NOMO-1 (cell line): ENCODE measurements at regions not wholly inside any gene's neighbourhood (a gene's known extent, or its start where the extent isn't known, plus 50 kb on each side); places are given as distances from the start of the nearest gene placed in this dataset.
"Not testable (repeated sequence)": the region's sequence is repeated elsewhere in the genome, so short reads cannot be mapped to it uniquely, and the experiment has no call there.

ENCODE experiments used
- DNase-seq, 2 experiments: peaks; one replicate each; lab custom pipeline; 2025; ENCODE audit not compliant: unreplicated experiment in 2 of 2; lab: John Stamatoyannopoulos, UW

DNA sequence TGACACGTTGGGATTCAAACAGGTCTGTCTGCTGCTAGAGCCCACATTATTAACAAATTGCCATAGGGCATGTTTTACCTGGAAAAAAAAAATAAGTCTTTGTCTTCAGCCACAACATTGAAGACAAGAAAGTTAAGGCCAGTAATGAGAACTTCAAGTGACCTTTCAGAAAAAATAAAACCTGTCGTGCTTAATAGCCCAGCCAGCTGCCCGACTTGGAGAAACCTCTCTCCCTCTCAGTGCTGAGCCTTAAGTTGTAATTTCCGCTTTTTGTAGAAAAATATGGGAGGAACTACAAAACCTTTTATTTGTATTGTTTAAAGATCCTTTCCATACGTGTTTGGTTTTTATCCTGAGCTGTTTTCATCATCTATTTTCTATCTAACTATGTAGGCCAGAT is 454.3 kb upstream of the SLITRK6 start:
- DNase-seq: not testable (repeated sequence)

- not testable (repeated sequence) for DNase-seq
These were observed 456.6 kb upstream of the SLITRK6 start for GRCh38 chr13:86255820-86256219.

GRCh38 chr13:86269511-86269910 is 470.3 kb upstream of the SLITRK6 start:
- no peak for DNase-seq

DNA sequence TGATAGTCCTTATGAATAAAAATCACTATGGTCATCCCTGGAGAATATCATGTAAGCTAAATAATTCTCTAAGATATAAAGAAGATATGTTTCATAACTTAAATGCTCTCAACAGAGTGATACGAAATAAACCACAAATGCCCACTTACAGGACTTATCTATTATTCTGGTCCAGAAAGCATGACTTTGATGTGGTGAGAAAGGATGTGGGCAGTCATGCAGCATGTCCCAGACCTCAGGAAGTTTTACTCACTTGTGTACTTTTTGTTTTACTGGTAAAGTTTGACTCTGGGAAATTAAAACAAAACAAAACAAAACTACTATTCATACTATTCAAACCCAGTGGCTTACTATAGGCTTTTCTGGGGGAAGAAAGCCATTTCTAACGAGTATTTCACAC is 483.2 kb upstream of the SLITRK6 start:
- DNase-seq: no peak

- no peak for DNase-seq
These were observed 483.8 kb upstream of the SLITRK6 start for GRCh38 chr13:86283031-86283430.

DNA sequence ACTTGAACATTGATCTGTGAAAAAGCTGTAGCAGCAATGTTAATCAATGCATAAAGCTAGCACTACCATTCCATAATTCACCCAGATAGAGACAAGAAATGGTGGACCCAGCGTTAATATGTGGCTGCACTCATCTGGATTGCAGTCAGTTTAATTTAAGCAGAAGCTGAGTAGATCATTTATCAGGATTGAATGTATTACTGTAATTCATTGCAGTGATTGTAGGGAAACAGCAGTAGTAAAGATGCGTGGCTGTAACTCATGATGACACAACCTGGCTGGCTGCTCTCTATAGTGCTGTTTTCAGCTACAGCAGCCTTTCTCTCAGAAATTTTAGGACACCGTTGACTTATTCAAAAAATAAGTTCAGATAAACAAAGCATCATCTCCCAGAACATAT is 499.5 kb upstream of the SLITRK6 start:
- no peak for DNase-seq

GRCh38 chr13:86299128-86299527 is 499.9 kb upstream of the SLITRK6 start:
- no peak for DNase-seq

- no peak for DNase-seq
These were observed 510.7 kb upstream of the SLITRK6 start for GRCh38 chr13:86309881-86310280.

GRCh38 chr13:86313421-86313820 is 514.2 kb upstream of the SLITRK6 start:
- DNase-seq: no peak

DNA sequence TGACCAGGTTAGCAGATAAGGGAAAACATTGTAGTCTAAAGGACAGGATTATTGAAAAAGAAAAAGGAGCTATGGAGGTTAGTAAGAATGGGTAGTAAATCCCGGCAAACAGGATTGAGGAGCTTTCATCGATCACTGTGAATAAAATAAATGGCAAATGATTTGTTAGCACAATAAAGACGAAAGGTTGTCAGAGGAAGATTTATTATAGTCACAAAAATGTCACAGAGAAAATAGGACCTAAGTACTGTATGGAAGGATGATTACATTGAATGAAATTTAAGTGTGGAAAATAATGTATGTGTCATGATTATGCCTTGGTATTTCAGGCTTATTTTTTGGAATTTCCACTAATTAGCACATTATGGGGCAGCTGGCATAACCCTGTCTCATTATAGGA is 519.2 kb upstream of the SLITRK6 start:
- DNase-seq: no peak

DNA sequence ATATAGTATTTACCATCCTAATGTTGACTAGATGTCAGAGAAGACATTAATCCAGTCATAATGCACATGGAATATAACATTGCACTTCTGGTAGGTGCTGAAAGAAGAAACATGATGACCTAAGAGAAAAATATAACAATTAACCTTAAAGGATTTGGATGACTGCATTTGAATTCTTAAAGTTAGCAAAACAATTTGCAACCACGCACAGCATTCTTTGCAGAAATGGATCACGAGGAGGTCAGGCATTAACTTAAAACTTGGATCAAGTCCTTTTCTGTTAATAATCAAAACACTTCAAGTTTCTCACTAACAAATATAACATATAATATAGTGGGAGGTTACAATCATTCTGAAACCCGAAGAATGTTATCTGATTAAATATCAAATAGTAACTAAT is 525.0 kb upstream of the SLITRK6 start:
- no peak for DNase-seq

GRCh38 chr13:86355301-86355700 is 556.1 kb upstream of the SLITRK6 start:
- no peak for DNase-seq

DNA sequence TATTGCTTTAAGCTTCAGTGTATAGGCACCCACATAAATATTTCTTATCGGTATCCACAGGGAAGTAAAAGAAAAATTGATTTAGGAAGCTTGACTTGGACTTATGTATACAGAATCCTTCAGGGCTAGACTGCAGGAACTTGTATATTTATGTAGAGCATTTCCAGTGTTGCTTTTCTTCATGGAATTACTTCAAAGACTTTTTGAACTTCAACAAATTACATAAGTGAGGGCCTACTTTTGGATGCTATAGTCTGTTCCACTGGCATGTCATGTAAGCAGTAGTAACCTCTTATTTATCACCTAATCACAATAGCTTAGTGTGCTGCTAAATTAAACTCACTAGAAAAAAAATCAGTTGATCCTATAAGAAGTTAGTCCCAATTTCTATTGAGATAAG is 557.9 kb upstream of the SLITRK6 start:
- no peak for DNase-seq

DNA sequence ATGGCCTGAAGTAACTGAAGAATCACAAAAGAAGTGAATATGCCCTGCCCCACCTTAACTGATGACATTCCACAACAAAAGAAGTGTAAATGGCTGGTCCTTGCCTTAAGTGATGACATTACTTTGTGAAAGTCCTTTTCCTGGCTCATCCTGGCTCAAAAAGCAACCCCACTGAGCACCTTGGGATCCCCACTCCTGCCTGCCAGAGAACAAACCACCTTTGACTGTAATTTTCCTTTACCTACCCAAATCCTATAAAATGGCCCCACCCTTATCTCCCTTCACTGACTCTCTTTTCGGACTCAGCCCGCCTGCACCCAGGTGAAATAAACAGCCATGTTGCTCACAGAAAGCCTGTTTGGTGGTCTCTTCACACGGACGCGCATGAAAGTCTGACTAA is 564.5 kb upstream of the SLITRK6 start:
- DNase-seq: not testable (repeated sequence)

GRCh38 chr13:86368924-86369323 is 569.7 kb upstream of the SLITRK6 start:
- DNase-seq: no peak

GRCh38 chr13:86377451-86377850 is 578.2 kb upstream of the SLITRK6 start:
- no peak for DNase-seq

DNA sequence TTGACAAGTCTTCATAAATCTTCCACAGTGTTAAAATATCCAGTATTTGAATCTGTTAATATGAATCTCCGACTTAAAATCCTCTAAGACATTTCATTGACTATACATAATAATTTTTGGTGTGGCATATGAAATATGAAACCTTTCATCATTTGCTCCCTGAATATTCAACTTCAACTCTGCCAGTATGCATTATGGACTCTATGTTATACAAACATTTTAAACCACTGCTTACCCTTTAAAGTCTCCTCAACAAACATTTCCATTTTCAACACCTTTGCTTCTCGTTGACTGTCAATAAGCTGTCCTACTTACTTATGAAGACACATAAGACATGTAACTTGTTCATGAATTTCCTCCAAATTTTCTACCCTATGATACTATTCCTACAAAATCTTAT is 579.4 kb upstream of the SLITRK6 start:
- no peak for DNase-seq

GRCh38 chr13:86383151-86383550 is 583.9 kb upstream of the SLITRK6 start:
- no peak for DNase-seq

DNA sequence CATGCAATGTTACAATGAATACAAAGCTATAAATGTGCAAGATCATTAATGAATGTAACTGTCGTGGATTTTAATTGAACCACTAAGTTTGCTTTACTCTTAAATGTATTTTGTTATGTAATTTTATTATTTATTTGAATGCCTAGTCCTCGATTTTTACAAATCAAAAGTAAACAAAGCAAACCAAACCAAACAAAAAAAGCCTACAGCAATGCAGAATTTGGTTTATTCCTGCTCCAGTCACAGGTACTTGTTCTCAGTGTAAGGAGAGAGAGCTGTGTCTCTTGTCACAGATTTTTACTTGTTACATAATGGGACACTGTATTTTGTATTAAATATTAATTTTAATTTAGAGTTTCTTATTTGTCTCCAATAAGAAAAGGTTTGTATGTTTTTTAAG is 584.3 kb upstream of the SLITRK6 start:
- no peak for DNase-seq

- no peak for DNase-seq
These were observed 598.4 kb upstream of the SLITRK6 start for GRCh38 chr13:86397635-86398034.

DNA sequence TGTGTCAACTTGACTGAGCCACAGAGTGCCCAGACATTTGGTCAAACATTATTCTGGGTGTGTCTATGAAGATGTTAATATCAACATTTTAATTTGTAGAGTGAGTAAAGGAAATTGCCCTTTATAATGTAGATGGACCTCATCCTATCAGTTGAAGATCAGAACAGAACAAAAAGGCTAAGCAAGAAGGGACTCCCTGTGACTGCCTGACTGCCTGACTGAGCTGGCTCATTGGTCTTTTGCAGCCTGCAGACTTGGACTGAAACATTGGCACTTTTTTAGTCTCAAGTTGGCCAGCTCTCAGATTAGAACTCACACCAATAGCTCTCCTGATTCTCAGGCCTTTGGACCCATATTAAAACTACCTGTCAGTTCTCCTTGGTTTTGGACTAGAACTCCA is 600.4 kb upstream of the SLITRK6 start:
- no peak for DNase-seq

DNA sequence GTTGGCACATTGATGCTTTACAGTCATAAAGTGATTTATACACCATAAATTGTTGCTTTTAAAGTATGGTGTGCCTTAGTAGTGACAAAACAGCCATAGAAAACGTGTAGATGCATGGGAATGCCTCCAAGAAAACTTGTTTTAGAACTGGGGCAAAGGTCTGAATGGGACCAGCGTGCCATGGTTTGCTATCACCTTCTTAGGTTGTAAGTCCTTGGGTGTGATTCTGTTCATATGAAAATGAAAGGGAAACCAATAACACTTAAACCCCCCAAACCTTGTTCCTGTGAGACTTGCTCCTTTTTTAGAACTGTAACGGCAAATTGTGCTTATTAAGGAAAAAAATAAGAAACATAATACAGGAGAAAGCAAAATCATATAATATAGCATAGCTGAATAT is 603.3 kb upstream of the SLITRK6 start:
- no peak for DNase-seq

DNA sequence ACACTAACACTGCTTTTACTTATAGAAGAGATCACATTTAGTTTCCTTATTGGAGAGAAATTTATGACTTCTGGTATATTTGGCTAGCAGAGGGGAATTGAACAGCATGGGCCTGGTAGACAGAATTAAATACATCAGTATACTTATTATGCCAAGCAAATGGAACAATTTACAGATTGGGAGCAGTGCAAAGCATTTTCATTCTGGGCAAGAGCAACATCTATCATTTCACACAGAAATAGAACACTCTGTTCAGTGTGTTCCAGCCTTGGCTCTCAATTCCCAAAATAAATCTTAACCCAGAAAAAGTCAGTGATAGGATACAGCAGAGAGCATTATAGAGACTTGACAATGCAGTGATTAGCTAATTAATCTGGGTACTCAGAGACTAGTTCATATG is 604.0 kb upstream of the SLITRK6 start:
- DNase-seq: no peak
